ENCODE measurements at regions not wholly inside any gene's neighbourhood (a gene's known extent, or its start where the extent isn't known, plus 50 kb on each side); places are given as distances from the start of the nearest gene placed in this dataset.

DNA sequence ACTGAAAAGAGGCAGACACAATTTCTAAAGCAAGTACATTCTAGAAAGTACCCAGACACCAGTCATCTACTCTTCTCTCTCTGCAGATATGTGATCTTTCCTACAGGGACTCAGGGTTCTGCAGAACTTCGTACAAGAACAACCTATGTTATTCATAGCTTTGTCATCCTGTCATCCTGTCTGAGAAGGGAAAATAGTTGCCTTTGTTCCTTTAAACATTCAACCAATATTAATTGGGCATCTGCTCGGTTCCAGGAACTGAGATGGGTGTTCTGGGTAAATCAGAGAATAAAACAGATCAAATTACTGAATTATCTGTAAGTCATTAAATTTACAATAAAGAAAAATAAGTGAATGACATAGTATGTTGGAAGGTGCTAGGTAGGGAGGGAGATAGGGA lies 504.9 kb downstream of the MATN1 start:
- TF ChIP-seq, protein P1, sequence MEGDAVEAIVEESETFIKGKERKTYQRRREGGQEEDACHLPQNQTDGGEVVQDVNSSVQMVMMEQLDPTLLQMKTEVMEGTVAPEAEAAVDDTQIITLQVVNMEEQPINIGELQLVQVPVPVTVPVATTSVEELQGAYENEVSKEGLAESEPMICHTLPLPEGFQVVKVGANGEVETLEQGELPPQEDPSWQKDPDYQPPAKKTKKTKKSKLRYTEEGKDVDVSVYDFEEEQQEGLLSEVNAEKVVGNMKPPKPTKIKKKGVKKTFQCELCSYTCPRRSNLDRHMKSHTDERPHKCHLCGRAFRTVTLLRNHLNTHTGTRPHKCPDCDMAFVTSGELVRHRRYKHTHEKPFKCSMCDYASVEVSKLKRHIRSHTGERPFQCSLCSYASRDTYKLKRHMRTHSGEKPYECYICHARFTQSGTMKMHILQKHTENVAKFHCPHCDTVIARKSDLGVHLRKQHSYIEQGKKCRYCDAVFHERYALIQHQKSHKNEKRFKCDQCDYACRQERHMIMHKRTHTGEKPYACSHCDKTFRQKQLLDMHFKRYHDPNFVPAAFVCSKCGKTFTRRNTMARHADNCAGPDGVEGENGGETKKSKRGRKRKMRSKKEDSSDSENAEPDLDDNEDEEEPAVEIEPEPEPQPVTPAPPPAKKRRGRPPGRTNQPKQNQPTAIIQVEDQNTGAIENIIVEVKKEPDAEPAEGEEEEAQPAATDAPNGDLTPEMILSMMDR (IDR thresholded peaks at IDR 0.05 in 8 of 11, conservative IDR thresholded peaks at IDR 0.05 in 3 of 11), result no peak
- no peak for TF ChIP-seq POLR2A (IDR thresholded peaks at IDR 0.05)

Data from spleen (tissue), 7 donors.